A549 (cell line): ENCODE measurements at regions not wholly inside any gene's neighbourhood (a gene's known extent, or its start where the extent isn't known, plus 50 kb on each side); places are given as distances from the start of the nearest gene placed in this dataset.

Experiments
- CTCF ChIP-seq: fragments of >200 bp; sonication (Bioruptor Twin); formaldehyde crosslinking; IDR thresholded peaks from 3 replicates; pipeline ENCODE4 v1.5.1; 2016
- E2F6 ChIP-seq: IDR thresholded peaks from 2 replicates; pipeline ENCODE4 v1.6.1; 2012; ENCODE audit warnings: low read depth, borderline replicate concordance
- GATA3 ChIP-seq: IDR thresholded peaks from 2 replicates; pipeline ENCODE4 v1.6.1; 2012; ENCODE audit warnings: borderline replicate concordance
- MYC ChIP-seq: IDR thresholded peaks from 2 replicates; pipeline ENCODE4 v1.6.1; 2012; ENCODE audit warnings: mild to moderate bottlenecking, inconsistent platforms, low read length, improper control_type of control experiment, borderline replicate concordance
- RNF2 ChIP-seq: fragments of 200-600 bp; sonication (generic); IDR thresholded peaks from 2 replicates; pipeline ENCODE4 v1.6.1; 2016; ENCODE audit warnings: low read depth, mild to moderate bottlenecking, antibody characterized with exemption, moderate library complexity, borderline replicate concordance
- USF2 ChIP-seq: fragments of 450-650 bp; IDR thresholded peaks from 2 replicates; pipeline ENCODE4 v1.6.1; 2014; ENCODE audit warnings: antibody characterized with exemption
- ZSCAN20 ChIP-seq: fragments of 250-450 bp; sonication (Bioruptor Pico); IDR thresholded peaks from 2 replicates; pipeline ENCODE4 v1.8.0; 2022; ENCODE audit warnings: mild to moderate bottlenecking, moderate library complexity
- TF ChIP-seq, protein P1 (sequence below): IDR thresholded peaks from 2 replicates; pipeline ENCODE4 v1.6.1; 2012
- TF ChIP-seq, protein P2 (sequence below): fragments of 200-600 bp; sonication (generic); IDR thresholded peaks from 2 replicates; pipeline ENCODE4 v1.6.1; 2016; ENCODE audit warnings: antibody characterized with exemption, mild to moderate bottlenecking, moderate library complexity
- TF ChIP-seq, protein P3 (sequence below): IDR thresholded peaks from 2 replicates; pipeline ENCODE4 v1.6.1; 2012

DNA sequence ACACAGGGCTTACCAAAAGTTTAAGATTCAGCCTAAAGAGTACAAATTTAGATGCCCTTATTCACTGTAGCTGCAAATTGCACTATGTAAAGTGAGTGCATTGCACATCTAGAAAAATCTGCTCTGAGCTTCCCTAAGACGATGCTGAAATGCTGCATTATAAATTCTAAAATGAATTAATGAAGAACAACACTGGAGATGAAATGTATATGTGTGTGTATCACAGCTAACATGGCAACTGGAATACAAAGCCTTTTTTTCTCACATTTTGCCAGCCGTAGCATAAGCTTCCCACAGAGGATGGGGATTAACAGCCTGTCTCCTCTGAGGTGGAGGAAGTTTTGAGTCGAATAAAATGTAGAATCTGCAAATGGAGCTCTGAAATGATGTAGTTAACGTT is 338.3 kb upstream of the ZEB2 start:
- TF ChIP-seq, protein P1, sequence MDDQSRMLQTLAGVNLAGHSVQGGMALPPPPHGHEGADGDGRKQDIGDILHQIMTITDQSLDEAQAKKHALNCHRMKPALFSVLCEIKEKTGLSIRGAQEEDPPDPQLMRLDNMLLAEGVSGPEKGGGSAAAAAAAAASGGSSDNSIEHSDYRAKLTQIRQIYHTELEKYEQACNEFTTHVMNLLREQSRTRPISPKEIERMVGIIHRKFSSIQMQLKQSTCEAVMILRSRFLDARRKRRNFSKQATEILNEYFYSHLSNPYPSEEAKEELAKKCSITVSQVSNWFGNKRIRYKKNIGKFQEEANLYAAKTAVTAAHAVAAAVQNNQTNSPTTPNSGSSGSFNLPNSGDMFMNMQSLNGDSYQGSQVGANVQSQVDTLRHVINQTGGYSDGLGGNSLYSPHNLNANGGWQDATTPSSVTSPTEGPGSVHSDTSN, result no peak
- TF ChIP-seq, protein P2, sequence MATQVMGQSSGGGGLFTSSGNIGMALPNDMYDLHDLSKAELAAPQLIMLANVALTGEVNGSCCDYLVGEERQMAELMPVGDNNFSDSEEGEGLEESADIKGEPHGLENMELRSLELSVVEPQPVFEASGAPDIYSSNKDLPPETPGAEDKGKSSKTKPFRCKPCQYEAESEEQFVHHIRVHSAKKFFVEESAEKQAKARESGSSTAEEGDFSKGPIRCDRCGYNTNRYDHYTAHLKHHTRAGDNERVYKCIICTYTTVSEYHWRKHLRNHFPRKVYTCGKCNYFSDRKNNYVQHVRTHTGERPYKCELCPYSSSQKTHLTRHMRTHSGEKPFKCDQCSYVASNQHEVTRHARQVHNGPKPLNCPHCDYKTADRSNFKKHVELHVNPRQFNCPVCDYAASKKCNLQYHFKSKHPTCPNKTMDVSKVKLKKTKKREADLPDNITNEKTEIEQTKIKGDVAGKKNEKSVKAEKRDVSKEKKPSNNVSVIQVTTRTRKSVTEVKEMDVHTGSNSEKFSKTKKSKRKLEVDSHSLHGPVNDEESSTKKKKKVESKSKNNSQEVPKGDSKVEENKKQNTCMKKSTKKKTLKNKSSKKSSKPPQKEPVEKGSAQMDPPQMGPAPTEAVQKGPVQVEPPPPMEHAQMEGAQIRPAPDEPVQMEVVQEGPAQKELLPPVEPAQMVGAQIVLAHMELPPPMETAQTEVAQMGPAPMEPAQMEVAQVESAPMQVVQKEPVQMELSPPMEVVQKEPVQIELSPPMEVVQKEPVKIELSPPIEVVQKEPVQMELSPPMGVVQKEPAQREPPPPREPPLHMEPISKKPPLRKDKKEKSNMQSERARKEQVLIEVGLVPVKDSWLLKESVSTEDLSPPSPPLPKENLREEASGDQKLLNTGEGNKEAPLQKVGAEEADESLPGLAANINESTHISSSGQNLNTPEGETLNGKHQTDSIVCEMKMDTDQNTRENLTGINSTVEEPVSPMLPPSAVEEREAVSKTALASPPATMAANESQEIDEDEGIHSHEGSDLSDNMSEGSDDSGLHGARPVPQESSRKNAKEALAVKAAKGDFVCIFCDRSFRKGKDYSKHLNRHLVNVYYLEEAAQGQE, result no peak
- TF ChIP-seq CTCF, result no peak
- TF ChIP-seq, protein P3, sequence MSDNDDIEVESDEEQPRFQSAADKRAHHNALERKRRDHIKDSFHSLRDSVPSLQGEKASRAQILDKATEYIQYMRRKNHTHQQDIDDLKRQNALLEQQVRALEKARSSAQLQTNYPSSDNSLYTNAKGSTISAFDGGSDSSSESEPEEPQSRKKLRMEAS, result no peak
- no peak for TF ChIP-seq RNF2
- TF ChIP-seq USF2, result no peak
- TF ChIP-seq MYC, result no peak
- no peak for TF ChIP-seq ZSCAN20 (CRISPR knock-in tag)
- TF ChIP-seq GATA3, result no peak
- TF ChIP-seq E2F6, result no peak
